HepG2 (cell line): ENCODE measurements at regions not wholly inside any gene's neighbourhood (a gene's known extent, or its start where the extent isn't known, plus 50 kb on each side); places are given as distances from the start of the nearest gene placed in this dataset.
A peak's percentile ranks its signal among the peaks of the same experiment; 100 is the strongest.

Experiments
- ATAC-seq: fragments of 200-7000 bp; cut with Tn5 transposase; 3 replicates; pipeline ENCODE4 v1.9.1; 2020; ENCODE audit warnings: mild to moderate bottlenecking, moderate library complexity
- BruUV-seq: library from RNA; stranded (reverse); fragments of 400-500 nt; replicated peaks from 2 replicates; lab custom pipeline; 2021; lab: Mats Ljungman, UMichigan
- CTCF ChIA-PET: fragments of 300-600 bp; formaldehyde crosslinking; extraction: SDS; loops from one replicate; lab custom pipeline; 2021; ENCODE audit warnings: low total read pairs, inconsistent platforms, low intra/inter-chr PET ratio; lab: Yijun Ruan, JAX
- POLR2A ChIA-PET: fragments of 350-600 bp; sonication (Branson Sonifier 250); formaldehyde crosslinking; loops from one replicate; lab custom pipeline; 2020; ENCODE audit warnings: antibody characterized with exemption, inconsistent platforms; lab: Yijun Ruan, JAX
- DNase-seq: peaks from one replicate; pipeline ENCODE4 v3.0.0-alpha.2; 2015; ENCODE audit warnings: low spot score
- FAIRE-seq: peaks from 3 replicates; lab custom pipeline; 2011; peaks lifted over from hg19 to GRCh38; lab: Jason Lieb, UNC
- H2AFZ ChIP-seq: one replicate; pipeline ENCODE4 v1.6.1; 2011; ENCODE audit warnings: low read length, inconsistent platforms
- H3K27ac ChIP-seq: fragments of 300-600 bp; 3 replicates; pipeline ENCODE4 v1.8.0; 2011; ENCODE audit warnings: mixed run types, mild to moderate bottlenecking, mixed read lengths, low read length, inconsistent platforms; ENCODE audit not compliant: insufficient read depth; ENCODE audit errors: extremely low read length
- H3K27me3 ChIP-seq, 2 experiments: fragments of 200-600 bp in 1 of 2; 2 replicates in 1 of 2; 3 replicates in 1 of 2; pipeline versions ENCODE4 v1.6.0 to v1.8.0; 2011; ENCODE audit warnings: low read length in 2 of 2, mild to moderate bottlenecking in 2 of 2, moderate library complexity in 2 of 2, inconsistent platforms in 1 of 2; ENCODE audit not compliant: insufficient read depth in 2 of 2, control insufficient read depth in 1 of 2
- H3K36me3 ChIP-seq, 2 experiments: fragments of 200-600 bp in 1 of 2; replicated peaks in 1 of 2; 2 replicates in 1 of 2; 3 replicates in 1 of 2; pipeline versions ENCODE4 v1.5.1 to v1.8.0; 2011; ENCODE audit warnings: low read length in 2 of 2, inconsistent platforms in 1 of 2; ENCODE audit not compliant: insufficient read depth in 2 of 2, control insufficient read depth in 1 of 2
- H3K4me1 ChIP-seq: 2 replicates; pipeline ENCODE4 v1.5.1; 2012; ENCODE audit warnings: low read length, inconsistent platforms; ENCODE audit not compliant: insufficient read depth
- H3K4me2 ChIP-seq: 2 replicates; pipeline ENCODE4 v1.6.0; 2011; ENCODE audit warnings: low read depth, low read length, inconsistent platforms
- H3K4me3 ChIP-seq, 3 experiments: fragments of 200-600 bp in 1 of 3; sonication (generic), shearing (Covaris generic) in 1 of 3; replicated peaks in 1 of 3; 2 replicates each; pipeline ENCODE4 v1.5.1; 2011 to 2016; ENCODE audit warnings: low read length in 3 of 3, inconsistent platforms in 2 of 3, low read depth in 2 of 3, mild to moderate bottlenecking in 2 of 3, control low read depth in 1 of 3, mixed read lengths in 1 of 3; ENCODE audit not compliant: insufficient read depth in 1 of 3
- H3K79me2 ChIP-seq: one replicate; pipeline ENCODE4 v1.6.1; 2011; ENCODE audit warnings: low read length, inconsistent platforms; ENCODE audit not compliant: insufficient read depth
- H3K9ac ChIP-seq: 2 replicates; pipeline ENCODE4 v1.6.0; 2011; ENCODE audit warnings: mild to moderate bottlenecking, low read depth, low read length, inconsistent platforms; ENCODE audit not compliant: insufficient read depth
- H3K9me3 ChIP-seq: 2 replicates; pipeline ENCODE4 v1.5.1; 2012; ENCODE audit warnings: mild to moderate bottlenecking, low read length
- H4K20me1 ChIP-seq: 2 replicates; pipeline ENCODE4 v1.6.0; 2011; ENCODE audit warnings: inconsistent platforms, mild to moderate bottlenecking, low read length, moderate library complexity; ENCODE audit not compliant: insufficient read depth
- CBX1 ChIP-seq: IDR thresholded peaks from one replicate; pipeline ENCODE4 v1.6.1; 2016; ENCODE audit warnings: antibody characterized with exemption, low read depth
- HES4 ChIP-seq: sonication (generic); formaldehyde crosslinking; IDR thresholded peaks from 2 replicates; pipeline ENCODE4 v1.9.0; 2021; ENCODE audit warnings: mild to moderate bottlenecking, missing genetic modification reagents, borderline replicate concordance
- ISL2 ChIP-seq: sonication (generic); formaldehyde crosslinking; IDR thresholded peaks from 2 replicates; pipeline ENCODE4 v1.5.0; 2020; ENCODE audit warnings: missing genetic modification reagents
- MED1 ChIP-seq: sonication (generic); formaldehyde crosslinking; IDR thresholded peaks from 2 replicates; pipeline ENCODE4 v1.4.0; 2020; ENCODE audit warnings: missing genetic modification reagents
- NBN ChIP-seq: fragments of 450-650 bp; conservative IDR thresholded peaks from 2 replicates; pipeline ENCODE4 v1.6.1; 2017
- NFKBIZ ChIP-seq: IDR thresholded peaks from 2 replicates; pipeline ENCODE4 v1.6.1; 2018; ENCODE audit warnings: missing genetic modification reagents, missing compliant biosample characterization
- NKX3-1 ChIP-seq: sonication (generic); formaldehyde crosslinking; IDR thresholded peaks from 2 replicates; pipeline ENCODE4 v1.5.0; 2020; ENCODE audit warnings: missing genetic modification reagents
- PHF20 ChIP-seq: sonication (generic); formaldehyde crosslinking; IDR thresholded peaks from 2 replicates; pipeline ENCODE4 v1.5.0; 2020; ENCODE audit warnings: mild to moderate bottlenecking, missing genetic modification reagents
- POGZ ChIP-seq: sonication (generic); formaldehyde crosslinking; IDR thresholded peaks from 2 replicates; pipeline ENCODE4 v1.4.0; 2020; ENCODE audit warnings: mild to moderate bottlenecking, missing genetic modification reagents
- RARG ChIP-seq: sonication (generic); formaldehyde crosslinking; IDR thresholded peaks from 2 replicates; pipeline ENCODE4 v1.4.0; 2020; ENCODE audit warnings: low read depth, mild to moderate bottlenecking, missing genetic modification reagents
- TBL1XR1 ChIP-seq: fragments of 150-350 bp; IDR thresholded peaks from 2 replicates; pipeline ENCODE4 v1.6.1; 2014; ENCODE audit warnings: borderline replicate concordance, low read length; ENCODE audit not compliant: partially characterized antibody
- THYN1 ChIP-seq: sonication (generic); formaldehyde crosslinking; IDR thresholded peaks from 2 replicates; pipeline ENCODE4 v1.8.1; 2023; ENCODE audit warnings: low read depth, mild to moderate bottlenecking, moderate library complexity, missing genetic modification reagents, borderline replicate concordance
- ZFP36L1 ChIP-seq: sonication (generic); formaldehyde crosslinking; IDR thresholded peaks from 2 replicates; pipeline ENCODE4 v1.8.0; 2022; ENCODE audit warnings: mild to moderate bottlenecking, missing genetic modification reagents, moderate library complexity
- ZKSCAN1 ChIP-seq: fragments of 150-350 bp; IDR thresholded peaks from 2 replicates; pipeline ENCODE4 v1.6.1; 2014; ENCODE audit warnings: low read length
- ZKSCAN8 ChIP-seq: IDR thresholded peaks from 2 replicates; pipeline ENCODE4 v1.6.1; 2016; ENCODE audit warnings: borderline replicate concordance, missing genetic modification reagents, missing compliant biosample characterization
- ZNF136 ChIP-seq: sonication (generic); formaldehyde crosslinking; IDR thresholded peaks from 2 replicates; pipeline ENCODE4 v1.8.1; 2022; ENCODE audit warnings: low read depth, mild to moderate bottlenecking, moderate library complexity, missing genetic modification reagents
- ZNF326 ChIP-seq: sonication (generic); formaldehyde crosslinking; IDR thresholded peaks from 2 replicates; pipeline ENCODE4 v1.4.0; 2020; ENCODE audit warnings: missing genetic modification reagents, borderline replicate concordance
- ZNF589 ChIP-seq: sonication (generic); formaldehyde crosslinking; conservative IDR thresholded peaks from 2 replicates; pipeline ENCODE4 v1.8.0; 2022; ENCODE audit warnings: mild to moderate bottlenecking, moderate library complexity, missing genetic modification reagents
- WGBS: methylation state at CpG from one replicate; pipeline ENCODE4 v1.1.6; 2017; ENCODE audit warnings: low lambda C conversion rate; 5-methylcytosine and 5-hydroxymethylcytosine counted together
- in situ Hi-C: cut with HindIII; loops from 2 replicates; pipeline ENCODE4 v1.10.0; 2017; ENCODE audit warnings: low pct_unique_long_range_greater_than_20kb; ENCODE audit not compliant: extremely low pct_ligation_motif_present
- intact Hi-C: fragments of 100-400 bp; cut with micrococcal nuclease; formaldehyde crosslinking; loops from one replicate; pipeline ENCODE4 v1.10.0; 2022; ENCODE audit not compliant: unreplicated experiment
- TF ChIP-seq, protein P1 (sequence below): sonication (generic); formaldehyde crosslinking; IDR thresholded peaks from 2 replicates; pipeline ENCODE4 v1.5.0; 2020; ENCODE audit warnings: mild to moderate bottlenecking, missing genetic modification reagents
- TF ChIP-seq, protein P2 (sequence below): sonication (generic); formaldehyde crosslinking; IDR thresholded peaks from 2 replicates; pipeline ENCODE4 v1.4.0; 2020; ENCODE audit warnings: missing genetic modification reagents
- TF ChIP-seq, protein P3 (sequence below): IDR thresholded peaks from 2 replicates; pipeline ENCODE4 v1.6.1; 2016; ENCODE audit warnings: mild to moderate bottlenecking, missing biosample characterization, missing genetic modification reagents

DNA sequence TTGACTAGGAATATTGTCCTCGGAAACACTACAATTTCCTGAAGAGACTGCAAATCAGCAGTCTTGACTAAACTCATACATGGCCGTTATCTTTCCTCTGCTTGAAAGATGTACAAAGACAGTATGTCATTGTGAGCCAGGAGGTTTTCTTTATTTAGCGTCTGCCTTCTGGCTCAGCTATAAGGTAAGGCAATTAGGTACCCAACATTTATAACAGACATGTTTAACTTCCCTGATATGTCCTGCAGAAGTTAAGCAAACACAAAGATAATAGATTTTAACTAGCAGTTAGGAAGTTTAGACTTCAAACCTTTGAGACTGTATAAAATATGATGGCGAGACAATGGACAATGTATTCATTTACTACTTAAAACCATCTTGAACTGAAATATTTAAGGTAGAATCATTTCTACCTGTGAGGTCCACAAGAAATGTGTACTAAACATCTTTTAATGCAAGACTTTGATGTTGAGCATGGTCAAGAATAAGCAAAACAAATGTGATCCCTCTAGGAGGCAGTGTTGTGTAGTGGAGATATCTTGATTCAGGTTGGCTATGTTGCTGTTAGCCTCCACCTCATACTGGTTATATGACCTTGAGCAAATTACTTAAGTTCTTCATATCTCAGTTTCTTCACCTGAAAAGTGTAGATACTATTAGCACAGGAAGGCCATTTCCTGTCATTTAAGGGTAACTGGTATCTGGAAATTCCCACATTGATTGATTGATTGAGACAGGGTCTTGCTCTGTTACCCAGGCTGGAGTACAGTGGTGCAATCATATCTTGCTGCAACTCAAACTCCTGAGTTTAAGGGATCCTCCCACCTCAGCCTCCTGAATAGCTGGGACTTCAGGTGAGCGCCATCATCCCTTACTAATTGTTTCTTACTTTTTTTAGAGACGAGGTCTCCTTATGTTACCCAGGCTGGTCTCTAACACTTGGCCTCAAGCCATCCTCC, 96.3 kb upstream of the EEA1 start (continued):
- TF ChIP-seq, protein P1, sequence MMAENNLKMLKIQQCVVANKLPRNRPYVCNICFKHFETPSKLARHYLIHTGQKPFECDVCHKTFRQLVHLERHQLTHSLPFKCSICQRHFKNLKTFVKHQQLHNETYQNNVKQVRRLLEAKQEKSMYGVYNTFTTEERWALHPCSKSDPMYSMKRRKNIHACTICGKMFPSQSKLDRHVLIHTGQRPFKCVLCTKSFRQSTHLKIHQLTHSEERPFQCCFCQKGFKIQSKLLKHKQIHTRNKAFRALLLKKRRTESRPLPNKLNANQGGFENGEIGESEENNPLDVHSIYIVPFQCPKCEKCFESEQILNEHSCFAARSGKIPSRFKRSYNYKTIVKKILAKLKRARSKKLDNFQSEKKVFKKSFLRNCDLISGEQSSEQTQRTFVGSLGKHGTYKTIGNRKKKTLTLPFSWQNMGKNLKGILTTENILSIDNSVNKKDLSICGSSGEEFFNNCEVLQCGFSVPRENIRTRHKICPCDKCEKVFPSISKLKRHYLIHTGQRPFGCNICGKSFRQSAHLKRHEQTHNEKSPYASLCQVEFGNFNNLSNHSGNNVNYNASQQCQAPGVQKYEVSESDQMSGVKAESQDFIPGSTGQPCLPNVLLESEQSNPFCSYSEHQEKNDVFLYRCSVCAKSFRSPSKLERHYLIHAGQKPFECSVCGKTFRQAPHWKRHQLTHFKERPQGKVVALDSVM (CRISPR knock-in tag), result peak; percentile 88
- TF ChIP-seq NFKBIZ (CRISPR knock-in tag), result no peak
- TF ChIP-seq, protein P2, sequence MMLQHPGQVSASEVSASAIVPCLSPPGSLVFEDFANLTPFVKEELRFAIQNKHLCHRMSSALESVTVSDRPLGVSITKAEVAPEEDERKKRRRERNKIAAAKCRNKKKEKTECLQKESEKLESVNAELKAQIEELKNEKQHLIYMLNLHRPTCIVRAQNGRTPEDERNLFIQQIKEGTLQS, result no peak

DNA sequence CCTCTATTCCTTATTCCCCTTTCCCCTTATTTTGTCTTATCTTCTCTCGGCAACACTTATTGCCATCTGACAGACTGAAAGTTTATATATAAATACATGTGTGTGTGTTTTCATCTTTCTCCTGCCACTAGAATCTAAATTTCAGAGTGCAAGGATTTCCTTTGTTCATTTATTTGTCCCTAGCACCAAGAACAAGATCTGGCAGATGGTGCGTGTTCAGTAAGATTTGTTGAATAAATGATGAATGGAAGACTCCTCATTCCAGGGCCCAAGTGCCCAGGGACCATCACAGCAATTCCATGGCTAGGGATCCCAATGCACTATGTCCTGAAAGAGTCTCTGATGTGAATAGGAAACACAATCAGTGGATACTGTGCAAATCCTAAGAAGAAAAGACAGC, 97.9 kb upstream of the EEA1 start:
- ChIA-PET POLR2A (no interaction called here), CTCF (no interaction called here)
- no peak for ATAC-seq
- WGBS, result 98% methylated on average over 2 of the region's 2 CpGs
- no peak for TF ChIP-seq THYN1 (CRISPR knock-in tag)
- TF ChIP-seq ZFP36L1 (CRISPR knock-in tag), result no peak
- no peak for TF ChIP-seq ZKSCAN8 (CRISPR knock-in tag)
- no peak for TF ChIP-seq POGZ (CRISPR knock-in tag)
- no peak for TF ChIP-seq MED1 (CRISPR knock-in tag)
- no peak for TF ChIP-seq ISL2 (CRISPR knock-in tag)
- no peak for TF ChIP-seq NKX3-1 (CRISPR knock-in tag)
- no peak for TF ChIP-seq ZNF326 (CRISPR knock-in tag)
- TF ChIP-seq HES4 (CRISPR knock-in tag), result no peak
- TF ChIP-seq ZNF136 (CRISPR knock-in tag), result no peak
- TF ChIP-seq TBL1XR1, result no peak
- TF ChIP-seq NBN, result no peak
- no peak for TF ChIP-seq PHF20 (CRISPR knock-in tag)
- TF ChIP-seq ZKSCAN1, result no peak
- no peak for TF ChIP-seq CBX1
- TF ChIP-seq, protein P3, sequence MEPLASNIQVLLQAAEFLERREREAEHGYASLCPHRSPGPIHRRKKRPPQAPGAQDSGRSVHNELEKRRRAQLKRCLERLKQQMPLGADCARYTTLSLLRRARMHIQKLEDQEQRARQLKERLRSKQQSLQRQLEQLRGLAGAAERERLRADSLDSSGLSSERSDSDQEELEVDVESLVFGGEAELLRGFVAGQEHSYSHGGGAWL (CRISPR knock-in tag), result no peak
- TF ChIP-seq ZNF589 (CRISPR knock-in tag), result no peak
- TF ChIP-seq RARG (CRISPR knock-in tag), result no peak
- no peak for FAIRE-seq
- intact Hi-C loops, result no loop called here
- no peak overlapping the region for H3K4me2 ChIP-seq
- H2AFZ ChIP-seq, result no peak overlapping the region
- peaks cover 38% of the 10 kb centered on the region for H3K4me1 ChIP-seq
- in situ Hi-C loops, result loop anchor here (5.0 kb wide), 1 partner anchor 100 kb away; no protein-coding TSS in a partner anchor
- no peak overlapping the region for H3K4me3 ChIP-seq
- no TSS peak for BruUV-seq
- no peak overlapping the region for H3K9ac ChIP-seq
- H4K20me1 ChIP-seq, result no peaks in the 10 kb centered on the region
- DNase-seq, result no peak
- no peaks in the 10 kb centered on the region for H3K36me3 ChIP-seq
- no peaks in the 10 kb centered on the region for H3K9me3 ChIP-seq
- no peak overlapping the region for H3K27ac ChIP-seq
- no peaks in the 10 kb centered on the region for H3K79me2 ChIP-seq
- no peaks in the 10 kb centered on the region for H3K27me3 ChIP-seq
